ENCODE measurements at regions not wholly inside any gene's neighbourhood (a gene's known extent, or its start where the extent isn't known, plus 50 kb on each side); places are given as distances from the start of the nearest gene placed in this dataset.

DNA sequence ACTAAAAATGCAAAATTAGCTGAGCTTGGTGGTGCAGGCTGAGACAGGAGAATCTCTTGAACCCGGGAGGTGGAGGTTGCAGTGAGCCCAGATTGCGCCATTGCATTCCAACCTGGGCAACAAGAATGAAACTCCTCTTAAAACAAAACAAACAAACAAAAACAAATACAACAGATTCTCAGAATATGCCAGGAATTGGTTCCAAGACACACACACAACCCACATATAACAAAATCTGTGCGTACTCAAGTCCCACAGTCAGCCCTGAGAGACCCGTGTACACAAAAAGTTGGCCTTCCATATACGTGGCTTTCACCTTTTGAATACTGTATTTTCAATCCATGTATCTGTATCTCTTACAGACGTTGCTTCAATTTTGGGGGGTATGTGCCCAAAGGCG is 98.9 kb upstream of the MARCKS start:
- Histone ChIP-seq H2AFZ (ENCODE audit: low read length) (no peak overlapping the region), H3K9me2 (replicated peaks; ENCODE audit: insufficient read depth, low read length) (no peaks in the 10 kb centered on the region), H3K4me3 (ENCODE audit: low read length) (no peak overlapping the region), H3K4me1 (ENCODE audit: low read length) (peaks cover 6% of the 10 kb centered on the region), H3K27me3 (ENCODE audit: low read length) (no peaks in the 10 kb centered on the region), H3K27ac (ENCODE audit: low read length) (no peak overlapping the region), H3K79me2 (ENCODE audit: low read length) (no peaks in the 10 kb centered on the region), H3K4me2 (ENCODE audit: low read depth, low read length, poor library complexity, severe bottlenecking) (no peak overlapping the region), H3K9me3 (ENCODE audit: low read length) (no peaks in the 10 kb centered on the region), H3K36me3 (ENCODE audit: insufficient read depth, low read length) (no peaks in the 10 kb centered on the region), H4K20me1 (ENCODE audit: insufficient read depth, low read depth, low read length) (no peaks in the 10 kb centered on the region), H3K9ac (ENCODE audit: low read length) (no peak overlapping the region)
- DNase-seq, result no peak

DNA sequence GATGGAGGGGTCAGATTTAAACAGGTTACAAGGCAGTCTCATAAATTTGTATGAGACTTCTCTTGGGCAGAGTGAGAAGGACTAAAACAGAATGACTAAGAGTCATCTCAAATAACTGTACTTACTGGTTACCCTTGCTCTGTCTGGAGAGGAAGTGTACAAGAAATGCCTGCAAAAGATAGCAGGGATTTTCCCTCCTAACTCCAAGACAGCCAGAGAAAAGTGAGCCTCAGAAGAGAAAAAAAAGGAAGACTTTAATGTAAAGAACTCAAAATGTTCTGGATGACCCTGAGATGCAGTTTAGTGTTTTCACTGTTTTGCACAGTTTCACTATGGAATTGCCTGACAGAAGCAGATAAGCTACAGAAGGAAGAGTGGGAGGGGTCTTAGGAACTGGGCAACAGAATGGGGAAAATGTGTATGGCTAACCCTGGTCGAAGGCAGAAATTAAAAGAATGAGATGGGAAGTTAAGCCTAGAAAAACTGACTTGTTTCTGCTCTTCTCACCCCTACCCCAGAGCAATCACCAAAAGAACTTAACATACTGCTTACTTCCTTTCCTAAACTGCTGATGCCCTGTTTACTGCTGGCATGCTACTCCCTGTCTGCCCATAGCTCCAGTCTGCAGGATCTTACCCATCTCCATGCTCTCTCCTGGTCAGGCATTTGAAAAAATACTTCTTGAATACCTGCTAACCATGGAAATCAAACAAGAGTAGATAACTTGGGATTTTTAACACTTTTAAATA is 98.1 kb upstream of the MARCKS start:
- H3K36me3 ChIP-seq (ENCODE audit: insufficient read depth, low read length), result no peaks in the 10 kb centered on the region
- no peaks in the 10 kb centered on the region for H4K20me1 ChIP-seq (ENCODE audit: insufficient read depth, low read depth, low read length)
- H3K27ac ChIP-seq (ENCODE audit: low read length), result no peak overlapping the region
- H3K4me1 ChIP-seq (ENCODE audit: low read length), result peaks cover 6% of the 10 kb centered on the region
- no peak overlapping the region for H3K4me2 ChIP-seq (ENCODE audit: low read depth, low read length, poor library complexity, severe bottlenecking)
- no peaks in the 10 kb centered on the region for H3K27me3 ChIP-seq (ENCODE audit: low read length)
- no peaks in the 10 kb centered on the region for H3K9me3 ChIP-seq (ENCODE audit: low read length)
- H3K9me2 ChIP-seq (replicated peaks; ENCODE audit: insufficient read depth, low read length), result no peaks in the 10 kb centered on the region
- H2AFZ ChIP-seq (ENCODE audit: low read length), result no peak overlapping the region
- H3K4me3 ChIP-seq (ENCODE audit: low read length), result no peak overlapping the region
- no peak for DNase-seq
- no peaks in the 10 kb centered on the region for H3K79me2 ChIP-seq (ENCODE audit: low read length)
- H3K9ac ChIP-seq (ENCODE audit: low read length), result no peak overlapping the region

DNA sequence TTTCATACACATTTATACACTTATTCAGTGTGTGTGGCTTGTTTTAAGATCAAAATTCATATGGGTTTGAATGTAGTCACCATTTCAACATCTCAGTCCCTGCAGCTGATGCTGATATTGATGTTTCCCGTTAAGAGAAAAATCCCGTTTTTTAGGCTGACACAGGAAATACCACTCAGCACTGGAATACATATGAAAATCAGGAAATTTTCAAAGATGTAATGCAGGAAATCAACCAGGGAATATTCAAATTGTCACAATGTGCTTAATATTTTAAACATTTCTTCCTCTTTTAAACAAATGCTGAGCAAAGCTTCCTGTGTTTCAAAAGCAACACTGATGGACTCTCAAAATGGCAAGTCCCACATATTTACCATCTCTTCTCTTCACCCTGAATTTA is 94.5 kb upstream of the MARCKS start:
- Histone ChIP-seq H3K27ac (ENCODE audit: low read length) (no peak overlapping the region), H4K20me1 (ENCODE audit: insufficient read depth, low read depth, low read length) (no peaks in the 10 kb centered on the region), H3K79me2 (ENCODE audit: low read length) (no peaks in the 10 kb centered on the region), H2AFZ (ENCODE audit: low read length) (no peak overlapping the region), H3K9ac (ENCODE audit: low read length) (no peak overlapping the region), H3K27me3 (ENCODE audit: low read length) (no peaks in the 10 kb centered on the region), H3K9me3 (ENCODE audit: low read length) (no peaks in the 10 kb centered on the region), H3K4me3 (ENCODE audit: low read length) (no peak overlapping the region), H3K4me2 (ENCODE audit: low read depth, low read length, poor library complexity, severe bottlenecking) (no peak overlapping the region), H3K36me3 (ENCODE audit: insufficient read depth, low read length) (no peaks in the 10 kb centered on the region), H3K9me2 (replicated peaks; ENCODE audit: insufficient read depth, low read length) (no peaks in the 10 kb centered on the region), H3K4me1 (ENCODE audit: low read length) (no peaks in the 10 kb centered on the region)
- no peak for DNase-seq

DNA sequence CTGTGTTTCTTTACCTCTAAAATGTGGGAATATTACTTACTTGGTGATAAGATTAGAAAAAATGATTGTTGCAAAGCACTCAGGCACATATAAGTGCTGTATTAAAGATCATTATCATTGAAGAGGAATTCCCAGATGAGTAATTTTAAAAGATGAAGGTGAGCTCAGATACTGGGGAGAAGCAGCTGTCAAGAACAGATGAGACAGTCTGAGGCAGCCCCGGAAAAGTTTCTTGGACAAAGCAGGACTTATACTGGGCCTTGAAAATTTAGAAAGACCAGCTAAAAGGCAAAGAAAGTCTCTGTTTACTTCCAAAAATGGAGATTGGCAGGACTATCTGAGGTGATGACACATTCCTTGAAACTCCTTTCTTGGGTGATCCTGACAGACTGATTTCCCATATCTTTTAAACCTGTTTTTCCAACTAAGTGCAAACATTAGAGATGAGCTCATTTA is 93.8 kb upstream of the MARCKS start:
- no peak overlapping the region for H2AFZ ChIP-seq (ENCODE audit: low read length)
- no peak overlapping the region for H3K4me2 ChIP-seq (ENCODE audit: low read depth, low read length, poor library complexity, severe bottlenecking)
- H3K27me3 ChIP-seq (ENCODE audit: low read length), result no peaks in the 10 kb centered on the region

DNA sequence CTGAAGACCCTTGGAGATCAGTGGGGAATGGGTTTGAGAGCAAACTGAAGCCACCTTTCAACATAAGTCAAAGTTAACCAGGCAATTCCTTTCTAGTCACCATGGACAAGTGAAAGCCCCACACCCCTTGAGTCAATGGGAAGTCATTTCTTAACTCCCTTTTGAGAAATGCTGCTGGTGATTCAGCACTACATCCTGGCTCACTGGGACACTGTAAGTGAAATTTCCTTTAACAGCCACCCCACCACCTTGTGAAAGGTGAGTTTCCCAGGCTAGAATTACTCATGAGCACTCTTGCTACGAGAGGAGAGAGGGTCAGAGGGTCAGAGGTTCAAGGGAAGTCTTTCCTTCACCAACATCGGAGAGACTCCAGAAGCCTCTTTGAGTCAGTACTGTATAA is 93.3 kb upstream of the MARCKS start:
- Histone ChIP-seq H3K4me2 (ENCODE audit: low read depth, low read length, poor library complexity, severe bottlenecking) (no peak overlapping the region), H2AFZ (ENCODE audit: low read length) (no peak overlapping the region)

More for the DNA sequence above, 93.8 kb upstream of the MARCKS start:
- Histone ChIP-seq H3K79me2 (ENCODE audit: low read length) (no peaks in the 10 kb centered on the region), H3K4me3 (ENCODE audit: low read length) (no peak overlapping the region), H4K20me1 (ENCODE audit: insufficient read depth, low read depth, low read length) (no peaks in the 10 kb centered on the region), H3K9me3 (ENCODE audit: low read length) (no peaks in the 10 kb centered on the region), H3K27ac (ENCODE audit: low read length) (no peak overlapping the region), H3K4me1 (ENCODE audit: low read length) (no peaks in the 10 kb centered on the region), H3K9ac (ENCODE audit: low read length) (no peak overlapping the region), H3K36me3 (ENCODE audit: insufficient read depth, low read length) (no peaks in the 10 kb centered on the region), H3K9me2 (replicated peaks; ENCODE audit: insufficient read depth, low read length) (no peaks in the 10 kb centered on the region)
- DNase-seq, result no peak

DNA sequence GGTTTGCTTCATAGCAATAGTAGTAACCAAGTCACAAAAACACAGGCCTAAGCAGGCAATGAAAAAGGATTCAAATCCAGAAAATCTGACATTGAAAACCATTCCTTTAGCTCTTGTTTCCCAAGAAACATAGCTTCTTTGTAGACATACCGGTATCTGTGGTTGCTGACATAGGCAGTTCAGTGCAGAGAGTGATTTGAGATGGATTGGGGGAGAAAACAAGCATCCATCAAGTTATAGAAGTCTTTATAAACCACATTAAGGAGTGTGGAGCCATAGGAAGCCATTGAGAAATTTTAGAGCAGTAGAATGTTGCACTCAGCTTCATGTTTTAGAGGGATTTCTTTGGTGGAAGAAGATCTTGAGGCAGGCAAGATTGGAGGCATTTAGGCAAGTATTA is 91.2 kb upstream of the MARCKS start:
- H2AFZ ChIP-seq (ENCODE audit: low read length), result no peak overlapping the region
- no peaks in the 10 kb centered on the region for H3K27me3 ChIP-seq (ENCODE audit: low read length)
- no peaks in the 10 kb centered on the region for H3K9me2 ChIP-seq (replicated peaks; ENCODE audit: insufficient read depth, low read length)
- no peaks in the 10 kb centered on the region for H3K9me3 ChIP-seq (ENCODE audit: low read length)
- DNase-seq, result no peak
- no peak overlapping the region for H3K4me2 ChIP-seq (ENCODE audit: low read depth, low read length, poor library complexity, severe bottlenecking)
- H3K36me3 ChIP-seq (ENCODE audit: insufficient read depth, low read length), result no peaks in the 10 kb centered on the region
- no peak overlapping the region for H3K27ac ChIP-seq (ENCODE audit: low read length)
- no peak overlapping the region for H3K4me3 ChIP-seq (ENCODE audit: low read length)
- H3K79me2 ChIP-seq (ENCODE audit: low read length), result no peaks in the 10 kb centered on the region
- no peak overlapping the region for H3K9ac ChIP-seq (ENCODE audit: low read length)
- H4K20me1 ChIP-seq (ENCODE audit: insufficient read depth, low read depth, low read length), result no peaks in the 10 kb centered on the region
- H3K4me1 ChIP-seq (ENCODE audit: low read length), result no peaks in the 10 kb centered on the region

More for the DNA sequence above, 93.3 kb upstream of the MARCKS start:
- H3K9me2 ChIP-seq (replicated peaks; ENCODE audit: insufficient read depth, low read length), result no peaks in the 10 kb centered on the region
- H3K27me3 ChIP-seq (ENCODE audit: low read length), result no peaks in the 10 kb centered on the region
- no peaks in the 10 kb centered on the region for H3K36me3 ChIP-seq (ENCODE audit: insufficient read depth, low read length)
- no peaks in the 10 kb centered on the region for H3K4me1 ChIP-seq (ENCODE audit: low read length)
- no peaks in the 10 kb centered on the region for H4K20me1 ChIP-seq (ENCODE audit: insufficient read depth, low read depth, low read length)
- no peaks in the 10 kb centered on the region for H3K79me2 ChIP-seq (ENCODE audit: low read length)
- DNase-seq, result no peak
- no peak overlapping the region for H3K9ac ChIP-seq (ENCODE audit: low read length)
- no peaks in the 10 kb centered on the region for H3K9me3 ChIP-seq (ENCODE audit: low read length)
- H3K27ac ChIP-seq (ENCODE audit: low read length), result no peak overlapping the region
- H3K4me3 ChIP-seq (ENCODE audit: low read length), result no peak overlapping the region

DNA sequence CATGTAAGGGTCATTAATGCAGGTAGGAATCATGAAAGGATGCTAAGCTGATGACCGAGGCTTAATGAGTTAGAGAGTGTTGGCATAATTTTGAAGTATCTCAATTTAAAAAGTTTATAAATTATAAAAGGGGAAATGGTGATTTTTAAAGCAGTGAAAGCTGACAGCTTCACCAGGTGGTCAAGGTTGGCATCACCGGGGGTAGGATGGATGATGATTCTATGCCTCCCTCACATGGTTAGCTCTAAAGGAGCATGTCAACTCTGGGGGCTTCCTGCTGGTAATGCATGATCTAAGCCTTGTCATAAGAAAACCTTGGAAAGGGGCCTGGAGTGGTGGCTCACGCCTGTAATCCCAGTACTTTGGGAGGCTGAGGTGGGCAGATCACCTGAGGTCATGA is 89.2 kb upstream of the MARCKS start:
- H3K27ac ChIP-seq (ENCODE audit: low read length), result no peak overlapping the region
- DNase-seq, result no peak
- no peaks in the 10 kb centered on the region for H3K9me2 ChIP-seq (replicated peaks; ENCODE audit: insufficient read depth, low read length)
- no peaks in the 10 kb centered on the region for H3K9me3 ChIP-seq (ENCODE audit: low read length)
- no peak overlapping the region for H3K9ac ChIP-seq (ENCODE audit: low read length)
- no peak overlapping the region for H2AFZ ChIP-seq (ENCODE audit: low read length)
- H3K36me3 ChIP-seq (ENCODE audit: insufficient read depth, low read length), result no peaks in the 10 kb centered on the region
- H4K20me1 ChIP-seq (ENCODE audit: insufficient read depth, low read depth, low read length), result no peaks in the 10 kb centered on the region
- H3K4me3 ChIP-seq (ENCODE audit: low read length), result no peak overlapping the region
- no peaks in the 10 kb centered on the region for H3K4me1 ChIP-seq (ENCODE audit: low read length)
- no peaks in the 10 kb centered on the region for H3K79me2 ChIP-seq (ENCODE audit: low read length)
- H3K4me2 ChIP-seq (ENCODE audit: low read depth, low read length, poor library complexity, severe bottlenecking), result no peak overlapping the region
- H3K27me3 ChIP-seq (ENCODE audit: low read length), result no peaks in the 10 kb centered on the region

DNA sequence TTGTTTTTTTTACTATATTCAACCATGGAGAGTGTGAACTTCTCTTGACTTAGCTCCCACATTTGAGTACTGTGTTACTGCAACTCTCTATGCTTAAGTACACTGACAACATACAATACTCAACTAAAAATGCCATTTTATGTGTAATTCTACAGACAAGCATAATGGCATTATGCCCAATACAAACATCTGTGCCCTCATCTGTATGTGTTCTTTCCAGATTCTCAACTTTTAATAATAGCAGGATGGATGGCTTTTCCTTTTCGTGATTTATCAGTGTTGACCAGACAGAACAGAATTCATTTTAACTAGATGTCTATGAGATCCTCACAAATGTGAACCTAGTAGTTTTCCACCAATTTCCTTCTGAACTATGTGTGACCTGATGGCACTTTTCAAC is 84.2 kb upstream of the MARCKS start:
- Histone ChIP-seq H3K36me3 (ENCODE audit: insufficient read depth, low read length) (no peaks in the 10 kb centered on the region), H4K20me1 (ENCODE audit: insufficient read depth, low read depth, low read length) (no peaks in the 10 kb centered on the region), H3K4me2 (ENCODE audit: low read depth, low read length, poor library complexity, severe bottlenecking) (no peak overlapping the region), H3K79me2 (ENCODE audit: low read length) (no peaks in the 10 kb centered on the region), H3K9ac (ENCODE audit: low read length) (no peak overlapping the region), H3K4me1 (ENCODE audit: low read length) (no peaks in the 10 kb centered on the region), H2AFZ (ENCODE audit: low read length) (no peak overlapping the region), H3K4me3 (ENCODE audit: low read length) (no peak overlapping the region), H3K9me3 (ENCODE audit: low read length) (no peaks in the 10 kb centered on the region), H3K27me3 (ENCODE audit: low read length) (no peaks in the 10 kb centered on the region), H3K9me2 (replicated peaks; ENCODE audit: insufficient read depth, low read length) (no peaks in the 10 kb centered on the region), H3K27ac (ENCODE audit: low read length) (no peak overlapping the region)
- no peak for DNase-seq

Measured in Karpas-422 (cell line).